Stimulated activated naive B cell treated with anti-CD40 and anti-IgM and Interleukin-4, amounts not matched to agents 10 μg/mL and 1 μg/mL and 100 μg/mL, for 72 hours (primary cell): ENCODE measurements at regions not wholly inside any gene's neighbourhood (a gene's known extent, or its start where the extent isn't known, plus 50 kb on each side); places are given as distances from the start of the nearest gene placed in this dataset.

ENCODE experiments used
- ATAC-seq, 2 donors: fragments of 150-1000 bp; cut with Tn5 transposase; replicated peaks; 2 replicates each; pipeline ENCODE4 v1.10.0; 2021; ENCODE audit warnings: moderate library complexity in 1 of 2
- DNase-seq: peaks from one replicate; pipeline ENCODE4 v3.0.0; 2021
- H3K27ac Mint-ChIP-seq: one replicate; pipeline ENCODE4 v1.8.0; 2022; ENCODE audit warnings: mild to moderate bottlenecking, mixed read lengths
- H3K27me3 Mint-ChIP-seq, 2 donors: one replicate each; pipeline ENCODE4 v1.8.0; 2022; ENCODE audit warnings: mixed read lengths in 2 of 2
- H3K36me3 Mint-ChIP-seq, 2 donors: one replicate each; pipeline ENCODE4 v1.8.0; 2022; ENCODE audit warnings: mixed read lengths in 2 of 2, mild to moderate bottlenecking in 1 of 2
- H3K4me1 Mint-ChIP-seq, 2 donors: one replicate each; pipeline ENCODE4 v1.8.0; 2022; ENCODE audit warnings: mixed read lengths in 2 of 2, mild to moderate bottlenecking in 1 of 2
- H3K4me3 Mint-ChIP-seq, 2 donors: one replicate each; pipeline ENCODE4 v1.8.0; 2022; ENCODE audit warnings: mild to moderate bottlenecking in 2 of 2, mixed read lengths in 2 of 2, moderate library complexity in 1 of 2
- H3K9me3 Mint-ChIP-seq, 2 donors: one replicate each; pipeline ENCODE4 v1.8.0; 2022; ENCODE audit warnings: mixed read lengths in 2 of 2, mild to moderate bottlenecking in 1 of 2

DNA sequence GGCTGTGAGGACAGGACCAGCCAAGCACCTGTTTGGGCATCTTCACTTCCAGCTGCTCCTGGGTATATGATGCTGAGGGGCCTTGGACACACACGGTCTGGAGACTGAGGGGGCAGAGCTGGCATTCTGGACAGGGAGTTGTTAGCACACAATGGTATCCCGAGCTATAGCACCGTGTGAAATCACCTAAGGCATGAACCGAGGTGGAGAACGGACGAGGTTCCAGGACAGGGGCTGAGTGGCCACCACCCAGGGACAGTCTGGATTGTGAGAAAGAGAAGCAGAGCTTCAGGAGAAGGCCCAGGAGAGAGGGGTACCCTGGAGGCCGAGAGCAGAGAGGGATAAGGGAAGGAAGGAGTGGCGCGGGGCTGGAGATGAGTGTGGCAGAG, 571.8 kb downstream of the TCERG1L start:
- ATAC-seq: no peak
- peaks cover 0 to 1% of the 10 kb centered on the region in 2 donors for H3K9me3 Mint-ChIP-seq
- no peak for DNase-seq
- no peaks in the 10 kb centered on the region for H3K27me3 Mint-ChIP-seq
- H3K4me1 Mint-ChIP-seq: no peaks in the 10 kb centered on the region
- no peak overlapping the region for H3K4me3 Mint-ChIP-seq
- peak overlapping the region; percentile 1 for H3K27ac Mint-ChIP-seq
- H3K36me3 Mint-ChIP-seq: no peaks in the 10 kb centered on the region

DNA sequence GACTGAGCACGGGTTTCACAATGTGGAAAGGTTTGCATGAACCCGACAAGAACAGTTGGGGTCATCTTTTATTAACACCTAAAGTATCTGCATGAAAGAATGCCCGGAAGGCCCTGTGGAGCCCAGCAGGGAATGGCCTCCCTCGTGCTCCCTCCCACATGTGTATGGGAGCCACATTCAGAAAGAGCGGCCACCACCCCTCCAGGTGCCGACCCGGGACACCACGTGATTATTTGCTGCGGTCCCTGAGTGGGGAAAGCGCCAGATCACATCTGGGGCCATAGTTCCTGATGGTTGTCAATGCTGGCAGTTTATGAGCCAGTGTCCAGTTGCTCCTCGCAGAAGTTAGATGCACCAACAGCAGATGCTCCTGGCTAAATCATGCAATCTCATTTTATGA, 571.4 kb downstream of the TCERG1L start:
- H3K4me3 Mint-ChIP-seq: no peak overlapping the region
- H3K27me3 Mint-ChIP-seq: no peaks in the 10 kb centered on the region
- no peaks in the 10 kb centered on the region for H3K4me1 Mint-ChIP-seq
- H3K27ac Mint-ChIP-seq: no peak overlapping the region
- DNase-seq (no peak), ATAC-seq (no peak)
- no peaks in the 10 kb centered on the region for H3K36me3 Mint-ChIP-seq
- H3K9me3 Mint-ChIP-seq: peaks cover 0 to 1% of the 10 kb centered on the region in 2 donors

DNA sequence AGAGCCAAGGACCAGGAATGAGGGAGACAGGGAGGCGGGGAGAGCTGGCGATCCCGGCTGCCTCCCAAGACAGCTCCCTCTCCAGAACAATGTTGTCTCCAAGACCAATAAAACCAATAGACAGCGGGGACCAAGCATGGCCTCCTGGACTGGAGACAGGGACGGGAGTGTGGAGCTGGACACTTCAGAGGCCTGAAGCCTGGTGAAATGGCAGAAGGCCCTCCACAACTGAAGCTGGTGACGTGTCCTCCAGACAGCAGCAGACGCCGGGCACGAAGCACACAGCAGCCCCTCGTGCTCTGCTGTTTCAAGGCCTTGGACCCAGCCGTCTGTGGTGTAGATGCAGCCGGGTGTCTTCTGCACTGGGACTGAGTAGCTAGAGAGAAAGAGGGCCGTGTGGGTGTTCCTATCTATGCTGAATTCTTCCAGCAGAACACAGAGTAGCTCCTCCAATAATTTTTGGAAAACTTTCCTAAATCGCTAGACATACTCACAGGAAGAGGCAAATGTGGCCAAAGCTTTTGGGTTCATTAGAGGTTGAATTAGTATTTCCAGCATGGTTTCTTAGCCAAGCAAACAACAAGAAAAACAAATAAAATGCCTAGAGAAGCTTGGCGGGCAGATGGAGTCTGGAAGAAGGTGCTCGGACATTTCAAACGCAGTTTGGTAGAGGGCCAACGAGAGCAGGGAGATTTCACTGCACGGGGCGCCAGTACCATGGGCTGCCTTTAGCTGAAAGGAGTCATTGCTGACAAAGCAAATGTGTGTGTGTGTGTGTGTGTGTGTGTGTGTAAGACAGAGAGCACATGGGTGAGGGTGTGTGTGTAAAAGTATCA, 570.4 kb downstream of the TCERG1L start:
- H3K27ac Mint-ChIP-seq: no peak overlapping the region
- H3K4me3 Mint-ChIP-seq: no peak overlapping the region
- H3K4me1 Mint-ChIP-seq: no peaks in the 10 kb centered on the region
- no peaks in the 10 kb centered on the region for H3K27me3 Mint-ChIP-seq
- no peak for DNase-seq
- no peaks in the 10 kb centered on the region for H3K36me3 Mint-ChIP-seq
- no peak for ATAC-seq
- H3K9me3 Mint-ChIP-seq: no peaks in the 10 kb centered on the region

DNA sequence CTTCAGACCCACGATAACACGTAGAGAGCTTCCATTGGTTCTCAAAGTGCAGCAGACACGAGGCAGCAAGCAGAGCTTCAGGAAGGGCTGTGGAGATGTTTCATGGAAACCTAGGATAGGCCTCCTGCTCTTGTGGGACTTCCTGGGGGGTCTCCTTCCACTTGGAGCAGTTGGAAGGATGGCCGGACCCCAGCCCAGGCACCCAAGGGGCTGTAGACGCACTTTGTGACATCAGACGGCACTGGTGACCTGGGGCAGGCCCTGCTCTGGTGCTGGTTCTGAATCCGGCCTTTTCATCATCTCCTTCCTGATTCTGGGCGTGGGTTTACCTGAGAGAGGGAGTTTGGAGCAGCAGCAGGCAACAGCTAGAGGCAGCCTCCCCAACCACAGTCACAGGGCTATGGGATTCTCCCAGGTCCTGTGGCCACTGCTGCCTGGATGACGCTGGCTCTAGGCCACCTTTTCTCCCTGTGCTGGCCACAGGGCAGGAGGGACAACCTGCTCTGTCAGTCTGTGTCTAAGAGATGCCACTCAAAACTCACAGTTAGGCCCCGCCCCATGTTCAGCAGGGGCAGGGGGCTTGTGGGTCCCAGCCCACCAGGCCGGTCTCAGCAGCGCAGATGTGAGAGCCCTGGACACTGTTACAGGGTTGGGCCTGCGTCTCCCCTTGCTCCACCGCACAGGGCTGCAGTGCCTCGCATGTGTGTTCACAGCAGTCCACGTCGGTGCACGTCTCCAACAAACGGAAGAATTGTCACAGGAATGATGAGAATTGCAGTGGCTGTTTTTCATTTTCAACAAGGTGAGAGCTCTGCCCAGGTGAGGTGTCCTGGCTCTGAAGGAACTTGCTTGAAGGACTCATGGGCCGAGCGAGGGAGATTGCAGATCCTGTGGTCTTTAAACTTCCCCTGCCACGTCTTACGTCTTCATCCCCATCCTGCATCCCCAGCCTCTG, 569.3 kb downstream of the TCERG1L start:
- Mint-ChIP-seq H3K9me3 (no peaks in the 10 kb centered on the region), H3K27ac (no peak overlapping the region), H3K27me3 (no peaks in the 10 kb centered on the region), H3K4me1 (no peaks in the 10 kb centered on the region), H3K4me3 (no peak overlapping the region), H3K36me3 (no peaks in the 10 kb centered on the region)
- ATAC-seq: no peak
- no peak for DNase-seq

DNA sequence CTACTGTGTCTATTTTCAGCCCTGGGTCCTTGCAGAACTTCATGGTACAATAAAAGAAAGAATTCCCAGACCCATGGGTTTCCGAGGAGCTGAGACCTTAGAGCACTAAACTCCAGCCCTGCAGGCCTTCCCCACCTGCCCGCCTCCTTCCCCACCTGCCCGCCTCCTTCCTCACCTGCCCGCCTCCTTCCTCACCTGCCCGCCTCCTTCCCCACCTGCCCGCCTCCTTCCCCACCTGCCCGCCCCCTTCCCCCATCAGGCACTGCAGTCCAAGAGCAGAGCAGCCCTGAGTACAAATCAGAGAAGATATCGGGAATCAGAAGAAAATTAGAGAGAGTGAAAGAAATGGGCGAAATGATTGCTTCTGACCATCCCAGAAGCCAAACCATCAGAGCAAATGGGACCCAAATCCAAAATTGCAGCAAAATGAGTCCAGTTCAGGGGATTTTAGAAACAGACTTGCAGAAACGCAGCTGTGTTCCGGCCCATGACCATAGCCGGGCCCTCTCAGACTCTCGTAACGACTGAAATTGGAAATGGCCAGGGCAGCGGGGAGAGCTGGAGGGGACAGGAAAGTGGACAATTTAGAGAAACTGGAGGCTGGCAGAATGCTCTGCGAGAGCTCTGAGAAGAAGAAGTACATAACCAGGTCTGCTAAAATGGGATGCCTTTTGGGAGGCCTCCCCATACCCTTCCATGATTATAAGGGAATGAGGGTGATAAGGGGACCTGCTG, 568.4 kb downstream of the TCERG1L start:
- H3K27me3 Mint-ChIP-seq: no peaks in the 10 kb centered on the region
- H3K9me3 Mint-ChIP-seq: no peaks in the 10 kb centered on the region
- no peak overlapping the region for H3K4me3 Mint-ChIP-seq
- H3K27ac Mint-ChIP-seq: no peak overlapping the region
- ATAC-seq (no peak), DNase-seq (no peak)
- H3K36me3 Mint-ChIP-seq: no peaks in the 10 kb centered on the region
- no peaks in the 10 kb centered on the region for H3K4me1 Mint-ChIP-seq

DNA sequence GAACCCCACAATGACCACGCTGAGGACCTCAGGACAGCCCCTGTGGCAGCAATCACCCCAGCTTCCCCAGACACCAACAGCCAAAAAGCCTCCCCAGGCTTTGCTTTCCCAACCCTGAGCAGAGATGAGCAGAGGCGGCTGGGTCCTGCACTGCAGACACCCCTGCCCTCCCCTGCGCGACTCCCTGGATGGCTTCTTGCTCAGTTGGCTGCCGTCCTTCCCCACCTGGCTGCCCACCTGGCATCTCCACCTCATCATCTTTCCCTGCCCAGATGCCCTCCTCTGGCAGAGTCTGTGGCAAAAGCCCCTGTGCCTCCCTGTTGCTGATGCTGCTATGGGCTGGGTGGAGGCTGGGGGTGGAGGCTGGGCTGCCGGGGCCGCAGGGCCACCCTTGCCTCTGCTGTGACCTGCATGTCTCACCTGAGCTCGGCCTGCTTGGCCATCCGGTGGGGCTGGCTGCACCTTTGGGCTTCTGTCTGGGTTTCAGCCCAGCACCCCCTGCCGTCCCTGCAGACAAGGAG, 567.7 kb downstream of the TCERG1L start:
- H3K27ac Mint-ChIP-seq: no peak overlapping the region
- ATAC-seq (no peak), DNase-seq (no peak)
- H3K27me3 Mint-ChIP-seq: no peaks in the 10 kb centered on the region
- no peaks in the 10 kb centered on the region for H3K9me3 Mint-ChIP-seq
- no peaks in the 10 kb centered on the region for H3K4me1 Mint-ChIP-seq
- no peak overlapping the region for H3K4me3 Mint-ChIP-seq
- H3K36me3 Mint-ChIP-seq: no peaks in the 10 kb centered on the region

DNA sequence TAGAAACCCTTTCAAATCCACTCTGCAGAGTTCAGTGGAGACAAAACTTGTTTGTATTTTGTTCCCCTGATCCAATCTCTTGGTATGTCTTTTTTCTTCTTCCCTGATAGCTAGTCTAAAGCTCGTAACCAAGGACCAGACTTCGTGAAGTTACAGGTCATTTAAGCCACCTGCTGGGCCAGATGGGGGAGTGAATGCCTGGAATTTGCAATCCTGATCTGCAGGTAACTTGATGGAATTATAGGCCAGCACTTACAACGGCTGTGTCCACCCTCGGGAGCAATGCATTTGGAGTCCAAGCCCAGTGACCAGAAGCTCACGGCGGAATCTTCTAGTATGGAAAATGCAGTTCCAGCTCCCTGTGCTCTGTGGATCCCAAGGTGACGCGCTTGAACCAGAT, 566.9 kb downstream of the TCERG1L start:
- no peak for ATAC-seq
- no peaks in the 10 kb centered on the region for H3K4me1 Mint-ChIP-seq
- no peak overlapping the region for H3K4me3 Mint-ChIP-seq
- H3K27me3 Mint-ChIP-seq: peaks cover 0 to under 1% of the 10 kb centered on the region in 2 donors
- DNase-seq: no peak
- H3K9me3 Mint-ChIP-seq: no peaks in the 10 kb centered on the region
- H3K36me3 Mint-ChIP-seq: no peaks in the 10 kb centered on the region
- H3K27ac Mint-ChIP-seq: no peak overlapping the region

DNA sequence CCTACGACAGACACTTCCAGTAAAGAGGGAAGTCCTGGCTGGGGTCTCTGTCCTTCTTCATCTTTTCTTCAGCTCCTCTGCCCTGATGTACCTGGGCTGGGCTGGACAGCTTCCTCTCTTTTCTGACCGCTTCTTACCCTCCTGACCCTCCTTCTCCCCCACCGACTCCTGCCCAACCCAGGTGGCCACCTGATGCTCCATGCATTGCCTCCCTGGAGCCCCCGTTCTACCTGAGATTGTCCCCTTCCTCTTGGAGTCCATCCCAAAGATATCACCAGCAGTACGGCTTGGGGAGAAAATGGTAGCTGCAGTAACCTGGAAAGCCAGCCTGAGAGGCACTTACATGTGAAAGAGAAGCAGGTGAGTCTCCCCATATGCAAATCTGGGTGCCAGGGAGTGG, 566.3 kb downstream of the TCERG1L start:
- H3K4me3 Mint-ChIP-seq: no peak overlapping the region
- DNase-seq (no peak), ATAC-seq (no peak)
- H3K27me3 Mint-ChIP-seq: peaks cover 0 to 6% of the 10 kb centered on the region in 2 donors
- H3K27ac Mint-ChIP-seq: no peak overlapping the region
- H3K36me3 Mint-ChIP-seq: no peaks in the 10 kb centered on the region
- H3K4me1 Mint-ChIP-seq: no peaks in the 10 kb centered on the region
- no peaks in the 10 kb centered on the region for H3K9me3 Mint-ChIP-seq

DNA sequence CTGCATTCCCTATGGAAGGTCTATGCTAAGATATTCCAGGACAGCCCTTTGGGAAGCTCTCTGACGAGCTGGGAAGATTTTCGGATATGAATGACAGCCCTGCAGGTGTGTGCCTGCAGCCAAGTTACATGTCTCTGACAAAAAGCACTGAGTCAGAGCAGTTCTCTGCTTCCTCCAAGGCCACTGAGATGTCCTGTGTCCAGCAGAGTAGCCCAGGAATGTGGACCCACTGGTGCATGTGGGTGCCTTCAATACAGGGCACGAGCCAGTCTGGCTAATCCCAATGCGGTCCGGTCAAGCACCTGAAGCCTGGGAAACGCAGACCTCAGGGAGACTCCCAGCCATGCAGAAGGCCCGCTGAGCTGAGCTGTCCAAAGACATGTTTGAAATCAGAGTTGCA, 565.7 kb downstream of the TCERG1L start:
- Mint-ChIP-seq H3K27me3 (peaks cover 0 to 6% of the 10 kb centered on the region in 2 donors), H3K9me3 (no peaks in the 10 kb centered on the region), H3K4me1 (no peaks in the 10 kb centered on the region), H3K36me3 (no peaks in the 10 kb centered on the region), H3K27ac (no peak overlapping the region), H3K4me3 (no peak overlapping the region)
- no peak for ATAC-seq
- DNase-seq: no peak

DNA sequence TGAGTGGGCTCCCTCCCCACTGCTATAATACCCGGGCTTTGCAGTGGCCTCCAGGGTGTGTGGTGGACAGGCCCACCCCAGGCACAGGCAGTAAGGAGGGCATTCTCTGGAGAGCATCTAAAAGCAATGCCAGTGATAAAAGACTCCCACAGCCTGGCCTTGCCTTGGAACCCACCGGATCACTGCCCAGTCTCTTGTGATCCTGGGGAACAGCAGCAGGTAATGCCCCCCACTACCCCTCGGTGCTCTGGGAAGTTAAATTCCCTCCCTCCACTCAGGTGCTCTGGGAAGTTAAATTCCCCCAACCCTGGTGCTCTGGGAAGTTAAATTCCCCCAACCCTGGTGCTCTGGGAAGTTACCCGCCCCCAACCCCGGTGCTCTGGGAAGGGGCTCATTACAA, 565.2 kb downstream of the TCERG1L start:
- peaks cover 0 to 6% of the 10 kb centered on the region in 2 donors for H3K27me3 Mint-ChIP-seq
- no peaks in the 10 kb centered on the region for H3K36me3 Mint-ChIP-seq
- H3K9me3 Mint-ChIP-seq: no peaks in the 10 kb centered on the region
- no peaks in the 10 kb centered on the region for H3K4me1 Mint-ChIP-seq
- no peak overlapping the region for H3K27ac Mint-ChIP-seq
- H3K4me3 Mint-ChIP-seq: no peak overlapping the region
- ATAC-seq (no peak), DNase-seq (no peak)

DNA sequence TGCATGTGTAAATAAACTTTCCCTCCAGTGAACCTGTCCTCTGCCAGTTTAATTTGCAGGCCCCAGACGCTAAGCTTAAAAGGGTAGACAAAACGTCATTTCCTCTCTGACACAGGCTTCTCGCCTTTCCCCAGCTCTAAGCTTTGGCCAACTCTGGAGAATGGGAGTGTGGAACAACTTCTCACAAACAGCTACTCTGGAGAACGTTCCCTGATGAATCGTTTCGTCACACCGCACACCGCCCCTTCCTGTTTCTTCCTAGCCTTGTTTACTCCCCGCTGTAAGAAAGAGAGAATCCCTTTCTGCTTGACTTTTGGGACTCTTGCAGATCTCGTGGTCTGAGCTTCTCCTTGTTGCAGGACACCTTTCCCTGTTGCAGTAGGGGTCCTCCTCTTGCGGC, 564.2 kb downstream of the TCERG1L start:
- H3K4me1 Mint-ChIP-seq: no peaks in the 10 kb centered on the region
- H3K36me3 Mint-ChIP-seq: no peaks in the 10 kb centered on the region
- H3K27me3 Mint-ChIP-seq: peaks cover 0 to 6% of the 10 kb centered on the region in 2 donors
- DNase-seq (no peak), ATAC-seq (no peak)
- no peak overlapping the region for H3K4me3 Mint-ChIP-seq
- H3K9me3 Mint-ChIP-seq: peaks cover 0 to 3% of the 10 kb centered on the region in 2 donors
- H3K27ac Mint-ChIP-seq: no peak overlapping the region

DNA sequence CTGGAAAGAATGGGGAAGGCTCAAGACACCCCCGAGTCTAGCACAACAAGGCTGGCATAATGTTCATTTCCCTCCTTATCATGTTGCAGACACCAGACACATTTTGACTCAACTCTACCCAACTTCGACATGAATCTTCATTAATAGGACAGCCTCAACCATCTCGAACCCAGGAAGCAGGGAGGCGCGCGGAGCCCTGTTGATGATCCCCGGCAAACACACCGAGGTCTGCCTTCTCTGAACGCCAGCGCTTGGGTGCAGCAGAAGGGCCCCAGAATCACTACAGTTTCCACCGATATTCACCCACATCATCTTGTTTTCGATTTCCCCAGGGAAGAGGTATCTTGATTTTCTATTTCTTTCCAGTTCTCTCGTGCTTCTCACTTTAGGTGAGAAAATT, 563.6 kb downstream of the TCERG1L start:
- ATAC-seq: no peak
- no peaks in the 10 kb centered on the region for H3K36me3 Mint-ChIP-seq
- no peak for DNase-seq
- H3K27me3 Mint-ChIP-seq: peaks cover 0 to 6% of the 10 kb centered on the region in 2 donors
- H3K4me1 Mint-ChIP-seq: no peaks in the 10 kb centered on the region
- no peak overlapping the region for H3K27ac Mint-ChIP-seq
- peaks cover 0 to 4% of the 10 kb centered on the region in 2 donors for H3K9me3 Mint-ChIP-seq
- no peak overlapping the region for H3K4me3 Mint-ChIP-seq

DNA sequence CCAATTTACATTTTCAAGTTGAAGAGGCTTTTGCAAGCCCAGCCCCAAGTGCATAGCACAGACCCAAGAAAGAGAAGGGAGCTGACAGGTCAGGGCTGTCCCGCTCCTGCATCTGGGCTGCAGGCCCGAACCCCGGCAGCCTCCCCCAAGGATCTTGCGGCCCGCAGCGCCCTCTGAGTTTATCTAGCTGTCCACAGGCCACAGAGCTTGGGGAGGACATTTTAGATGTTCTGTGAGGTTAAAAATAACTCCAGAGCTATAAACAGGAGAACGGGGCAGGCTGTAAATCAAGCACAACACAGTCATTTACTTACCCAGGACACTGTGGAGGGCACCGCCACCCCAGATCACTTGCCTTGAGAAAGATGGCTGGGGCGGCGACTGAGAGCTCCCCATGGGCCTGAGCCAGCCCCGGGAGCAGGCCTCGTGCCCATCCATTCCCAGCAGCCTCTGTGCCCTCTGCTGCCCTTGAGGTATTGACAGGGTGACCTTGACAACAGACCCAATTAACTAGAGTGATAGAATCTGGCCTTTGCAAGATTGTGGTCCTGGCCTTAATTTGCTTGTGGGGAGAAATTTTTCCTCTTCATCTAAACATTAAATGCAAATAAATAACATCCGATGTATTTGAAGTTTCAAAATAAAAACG, 563.0 kb downstream of the TCERG1L start:
- Mint-ChIP-seq H3K4me3 (no peak overlapping the region), H3K27ac (no peak overlapping the region), H3K9me3 (peaks cover 0 to 4% of the 10 kb centered on the region in 2 donors), H3K27me3 (peaks cover 0 to 6% of the 10 kb centered on the region in 2 donors), H3K4me1 (no peaks in the 10 kb centered on the region), H3K36me3 (no peaks in the 10 kb centered on the region)
- ATAC-seq (no peak), DNase-seq (no peak)

DNA sequence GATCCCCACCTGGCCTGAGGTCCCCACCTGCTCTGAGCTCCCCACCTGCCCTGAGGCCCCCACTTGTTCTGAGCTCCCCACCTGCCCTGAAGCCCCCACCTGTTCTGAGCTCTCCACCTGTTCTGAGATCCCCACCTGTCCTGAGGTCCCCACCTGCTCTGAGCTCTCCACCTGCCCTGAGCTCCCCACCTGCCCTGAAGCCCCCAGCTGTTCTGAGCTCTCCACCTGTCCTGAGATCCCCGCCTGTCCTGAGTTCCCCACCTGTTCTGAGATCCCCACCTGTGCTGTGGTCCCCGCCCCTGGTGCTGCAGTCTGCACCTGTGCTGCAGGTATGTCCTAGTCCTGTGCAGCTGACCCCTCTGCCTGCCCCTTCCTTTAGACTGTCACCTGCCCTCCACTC, 561.6 kb downstream of the TCERG1L start:
- H3K4me1 Mint-ChIP-seq: no peaks in the 10 kb centered on the region
- DNase-seq: no peak
- no peak overlapping the region for H3K4me3 Mint-ChIP-seq
- H3K27ac Mint-ChIP-seq: no peak overlapping the region
- peaks cover 2 to 7% of the 10 kb centered on the region in 2 donors for H3K9me3 Mint-ChIP-seq
- H3K36me3 Mint-ChIP-seq: no peaks in the 10 kb centered on the region
- peaks cover 0 to 6% of the 10 kb centered on the region in 2 donors for H3K27me3 Mint-ChIP-seq
- ATAC-seq: no peak
